ENCODE measurements at regions not wholly inside any gene's neighbourhood (a gene's known extent, or its start where the extent isn't known, plus 50 kb on each side); places are given as distances from the start of the nearest gene placed in this dataset.

DNA sequence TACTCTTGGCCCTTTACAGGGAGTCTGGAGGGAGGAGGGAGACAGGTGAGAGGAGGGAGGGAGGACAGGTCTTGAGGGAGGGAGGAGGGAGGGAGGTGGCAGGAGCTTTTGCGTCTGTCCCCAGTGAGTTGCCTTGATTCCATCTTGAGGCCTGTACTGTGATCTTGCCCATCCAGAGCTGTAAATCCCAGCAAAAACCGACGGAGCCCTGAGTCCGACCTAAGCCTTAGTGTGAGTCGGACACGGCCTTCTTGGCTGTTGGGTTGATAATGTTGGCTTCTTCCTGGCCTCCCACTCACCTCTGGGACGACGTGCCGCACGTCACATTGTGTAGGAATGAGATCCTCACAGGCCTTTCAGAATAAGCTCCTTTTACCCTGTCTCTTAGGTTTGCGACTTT is 72.5 kb downstream of the RGS12 start:
- no peak overlapping the region for H2BK15ac ChIP-seq (replicated peaks; ENCODE audit: low read depth)
- H2AK5ac ChIP-seq (ENCODE audit: low read length), result no peak overlapping the region
- H3K23ac ChIP-seq (ENCODE audit: low read length), result no peak overlapping the region
- H3K56ac ChIP-seq (ENCODE audit: low read length), result no peak overlapping the region
- no peak overlapping the region for H2BK120ac ChIP-seq (ENCODE audit: low read depth, low read length)
- no peak overlapping the region for H3K18ac ChIP-seq (ENCODE audit: low read length)
- no peaks in the 10 kb centered on the region for H3K36me3 ChIP-seq (ENCODE audit: control insufficient read depth, insufficient read depth, low read length)
- no peak overlapping the region for H3K27ac ChIP-seq (ENCODE audit: low read depth, low read length)
- WGBS (ENCODE audit: extremely low coverage, insufficient coverage, low lambda C conversion rate), result no CpG with 5 or more reads among the region's 11 CpGs
- H3K4ac ChIP-seq (ENCODE audit: low read depth, low read length), result no peak overlapping the region
- no peak overlapping the region for H3K9ac ChIP-seq (ENCODE audit: low read length)
- no peak for DNase-seq
- H3K79me2 ChIP-seq (ENCODE audit: control insufficient read depth, insufficient read depth, low read length), result peaks cover 2% of the 10 kb centered on the region
- H2BK5ac ChIP-seq (ENCODE audit: low read length), result no peak overlapping the region
- peaks cover 11% of the 10 kb centered on the region for H3K4me1 ChIP-seq (ENCODE audit: control insufficient read depth, low read depth, low read length)
- H3K27me3 ChIP-seq (ENCODE audit: insufficient read depth, low read length, poor library complexity), result no peaks in the 10 kb centered on the region
- H3K4me2 ChIP-seq (ENCODE audit: low read length), result no peak overlapping the region
- peaks cover 3% of the 10 kb centered on the region for H3K79me1 ChIP-seq (ENCODE audit: low read length)
- no peak overlapping the region for H3K4me3 ChIP-seq (ENCODE audit: low read length)
- H4K8ac ChIP-seq (ENCODE audit: low read depth, low read length), result no peak overlapping the region
- H4K5ac ChIP-seq (ENCODE audit: low read length), result no peak overlapping the region

DNA sequence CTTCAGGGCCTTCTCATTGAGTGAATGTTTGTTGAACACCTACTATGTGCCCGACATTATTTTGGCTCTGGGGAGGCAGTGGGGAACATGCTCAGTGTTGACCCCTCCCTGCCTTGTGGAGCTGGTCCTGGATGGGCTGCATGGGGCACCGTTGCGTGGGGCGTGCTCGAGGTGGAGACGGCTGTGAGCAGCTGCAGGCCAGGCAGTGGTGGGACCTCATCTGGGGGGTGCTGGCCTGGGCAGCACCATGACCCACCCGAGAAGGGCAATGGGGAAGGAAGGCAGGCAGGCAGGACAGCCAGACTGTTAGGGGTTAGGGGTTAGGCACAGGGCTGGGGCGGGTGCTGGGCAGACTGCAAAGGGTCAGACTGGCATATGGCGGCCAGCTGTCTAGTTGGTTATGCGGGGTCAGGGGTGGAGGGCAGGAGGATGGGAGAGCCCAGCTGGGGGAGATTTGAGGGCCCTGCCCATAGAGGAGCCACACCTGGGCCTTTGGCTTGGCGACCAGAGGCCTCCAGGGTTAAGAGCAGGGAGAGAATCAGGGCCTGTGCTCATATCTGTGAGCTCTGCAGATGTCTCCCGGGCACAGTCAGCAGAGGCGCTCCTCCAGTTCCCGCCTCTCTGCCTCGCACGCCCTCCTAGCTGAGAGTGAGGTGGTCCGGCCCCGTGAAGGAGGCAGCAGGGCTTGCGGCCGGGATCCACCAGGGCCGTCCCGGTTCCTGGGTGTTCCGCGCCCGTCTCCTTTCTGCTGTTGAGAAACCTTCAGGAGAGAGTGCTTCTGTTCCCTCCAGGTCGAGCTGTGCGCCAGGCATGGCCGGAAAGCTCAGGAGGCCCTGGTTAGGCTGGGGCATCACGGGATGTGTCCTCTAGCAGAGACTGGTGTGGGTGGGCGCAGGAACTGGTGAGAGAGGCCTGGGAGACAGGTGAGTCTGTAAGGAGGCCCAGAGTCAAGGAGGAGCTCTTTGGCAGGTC is 73.3 kb downstream of the RGS12 start:
- H4K8ac ChIP-seq (ENCODE audit: low read depth, low read length), result no peak overlapping the region
- H3K27ac ChIP-seq (ENCODE audit: low read depth, low read length), result no peak overlapping the region
- no peak overlapping the region for H3K4ac ChIP-seq (ENCODE audit: low read depth, low read length)
- no peak overlapping the region for H2BK15ac ChIP-seq (replicated peaks; ENCODE audit: low read depth)
- peaks cover 2% of the 10 kb centered on the region for H3K79me2 ChIP-seq (ENCODE audit: control insufficient read depth, insufficient read depth, low read length)
- H3K18ac ChIP-seq (ENCODE audit: low read length), result no peak overlapping the region
- no peaks in the 10 kb centered on the region for H3K27me3 ChIP-seq (ENCODE audit: insufficient read depth, low read length, poor library complexity)
- WGBS (ENCODE audit: extremely low coverage, insufficient coverage, low lambda C conversion rate), result no CpG with 5 or more reads among the region's 30 CpGs
- H2BK5ac ChIP-seq (ENCODE audit: low read length), result no peak overlapping the region
- H3K36me3 ChIP-seq (ENCODE audit: control insufficient read depth, insufficient read depth, low read length), result no peaks in the 10 kb centered on the region
- DNase-seq, result no peak
- no peak overlapping the region for H3K9ac ChIP-seq (ENCODE audit: low read length)
- H4K5ac ChIP-seq (ENCODE audit: low read length), result no peak overlapping the region
- H2AK5ac ChIP-seq (ENCODE audit: low read length), result no peak overlapping the region
- H3K4me3 ChIP-seq (ENCODE audit: low read length), result no peak overlapping the region
- no peak overlapping the region for H2BK120ac ChIP-seq (ENCODE audit: low read depth, low read length)
- no peak overlapping the region for H3K4me2 ChIP-seq (ENCODE audit: low read length)
- H3K4me1 ChIP-seq (ENCODE audit: control insufficient read depth, low read depth, low read length), result peaks cover 12% of the 10 kb centered on the region
- peak overlapping the region; percentile 11 for H3K56ac ChIP-seq (ENCODE audit: low read length)
- no peak overlapping the region for H3K23ac ChIP-seq (ENCODE audit: low read length)
- H3K79me1 ChIP-seq (ENCODE audit: low read length), result peaks cover 3% of the 10 kb centered on the region

DNA sequence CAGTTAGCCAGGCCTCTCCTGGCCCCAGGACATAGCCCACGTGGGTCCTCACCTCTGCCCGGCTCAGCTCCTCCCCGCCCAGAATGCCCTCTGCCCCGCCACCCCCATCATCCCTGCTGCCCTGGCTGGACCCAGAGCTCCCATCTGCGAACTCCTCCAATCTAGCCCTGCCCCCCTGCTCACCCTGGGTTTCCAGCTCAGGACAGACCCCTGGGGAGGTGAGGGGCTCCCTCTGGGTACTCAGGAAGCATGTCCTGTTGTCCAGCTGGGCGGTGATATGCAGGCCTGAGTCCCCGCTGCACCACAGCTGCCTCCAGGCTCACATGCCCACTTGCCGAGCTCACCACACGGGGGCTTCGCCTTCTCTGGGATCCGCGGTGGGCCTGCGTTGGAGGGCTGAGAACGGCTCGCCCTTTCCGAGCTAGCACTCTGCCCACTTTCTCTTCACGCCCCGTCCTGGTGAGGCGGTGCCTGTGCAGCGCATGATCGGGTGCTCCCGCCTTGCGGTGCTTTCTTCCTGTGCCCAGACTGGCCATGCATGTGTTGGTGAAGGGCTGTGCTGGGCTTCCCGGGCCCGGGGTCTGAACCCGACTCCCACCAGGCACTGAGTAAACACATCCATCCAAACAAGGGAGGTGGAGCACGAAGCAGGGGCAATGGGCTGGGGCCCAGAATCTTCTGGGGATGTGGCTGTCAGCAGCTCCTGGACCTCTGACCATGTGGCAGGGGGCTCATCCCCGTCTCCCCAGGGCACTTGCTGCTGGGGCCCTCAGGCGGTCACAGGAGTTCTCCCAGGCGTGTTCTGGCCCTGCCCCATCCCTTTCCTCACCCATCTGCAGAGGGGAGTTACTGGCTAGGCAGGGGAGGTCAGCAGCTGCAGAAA is 74.3 kb downstream of the RGS12 start:
- no peak overlapping the region for H2BK5ac ChIP-seq (ENCODE audit: low read length)
- no peaks in the 10 kb centered on the region for H3K27me3 ChIP-seq (ENCODE audit: insufficient read depth, low read length, poor library complexity)
- peak overlapping the region; percentile 22 for H3K56ac ChIP-seq (ENCODE audit: low read length)
- H4K5ac ChIP-seq (ENCODE audit: low read length), result no peak overlapping the region
- no peak overlapping the region for H2BK120ac ChIP-seq (ENCODE audit: low read depth, low read length)
- H3K4me3 ChIP-seq (ENCODE audit: low read length), result no peak overlapping the region
- no peak overlapping the region for H3K23ac ChIP-seq (ENCODE audit: low read length)
- no peak overlapping the region for H2AK5ac ChIP-seq (ENCODE audit: low read length)
- H3K36me3 ChIP-seq (ENCODE audit: control insufficient read depth, insufficient read depth, low read length), result no peaks in the 10 kb centered on the region
- no peak overlapping the region for H4K8ac ChIP-seq (ENCODE audit: low read depth, low read length)
- no peak overlapping the region for H3K4ac ChIP-seq (ENCODE audit: low read depth, low read length)
- no peak overlapping the region for H3K18ac ChIP-seq (ENCODE audit: low read length)
- peaks cover 2% of the 10 kb centered on the region for H3K79me1 ChIP-seq (ENCODE audit: low read length)
- H3K4me1 ChIP-seq (ENCODE audit: control insufficient read depth, low read depth, low read length), result peaks cover 15% of the 10 kb centered on the region
- H3K9ac ChIP-seq (ENCODE audit: low read length), result no peak overlapping the region
- H3K79me2 ChIP-seq (ENCODE audit: control insufficient read depth, insufficient read depth, low read length), result peaks cover 2% of the 10 kb centered on the region
- no peak overlapping the region for H2BK15ac ChIP-seq (replicated peaks; ENCODE audit: low read depth)
- no peak overlapping the region for H3K27ac ChIP-seq (ENCODE audit: low read depth, low read length)
- H3K4me2 ChIP-seq (ENCODE audit: low read length), result no peak overlapping the region
- WGBS (ENCODE audit: extremely low coverage, insufficient coverage, low lambda C conversion rate), result no CpG with 5 or more reads among the region's 30 CpGs
- DNase-seq, result no peak

DNA sequence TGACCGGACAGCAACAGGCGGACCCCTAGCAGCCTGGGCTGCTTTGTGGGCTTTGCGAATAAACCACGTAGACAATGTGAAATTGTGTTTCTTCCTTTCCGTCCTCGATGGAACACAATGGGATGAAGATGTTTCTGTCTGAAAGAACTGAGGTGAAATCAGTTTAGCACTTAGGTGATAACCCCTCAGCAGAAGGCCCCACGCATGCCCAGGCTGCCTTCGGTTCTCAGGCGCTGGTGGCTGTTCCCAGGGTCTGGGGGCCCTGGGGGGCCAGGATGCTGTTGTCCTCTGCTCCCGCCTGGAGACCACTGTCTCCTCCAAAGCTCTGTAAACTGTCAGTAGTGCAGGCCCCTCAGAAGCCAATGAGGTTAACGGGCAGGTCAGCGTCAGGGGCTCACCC is 73.9 kb upstream of the HGFAC start:
- Histone ChIP-seq H3K79me2 (ENCODE audit: control insufficient read depth, insufficient read depth, low read length) (no peaks in the 10 kb centered on the region), H3K9ac (ENCODE audit: low read length) (no peak overlapping the region), H3K4me3 (ENCODE audit: low read length) (no peak overlapping the region), H3K56ac (ENCODE audit: low read length) (no peak overlapping the region), H3K36me3 (ENCODE audit: control insufficient read depth, insufficient read depth, low read length) (no peaks in the 10 kb centered on the region), H2BK5ac (ENCODE audit: low read length) (no peak overlapping the region), H3K27me3 (ENCODE audit: insufficient read depth, low read length, poor library complexity) (no peaks in the 10 kb centered on the region), H3K79me1 (ENCODE audit: low read length) (no peaks in the 10 kb centered on the region), H4K8ac (ENCODE audit: low read depth, low read length) (no peak overlapping the region), H3K23ac (ENCODE audit: low read length) (no peak overlapping the region), H4K5ac (ENCODE audit: low read length) (no peak overlapping the region), H3K27ac (ENCODE audit: low read depth, low read length) (no peak overlapping the region), H2BK15ac (replicated peaks; ENCODE audit: low read depth) (no peak overlapping the region), H3K4ac (ENCODE audit: low read depth, low read length) (no peak overlapping the region), H2BK120ac (ENCODE audit: low read depth, low read length) (no peak overlapping the region), H3K4me1 (ENCODE audit: control insufficient read depth, low read depth, low read length) (peaks cover 15% of the 10 kb centered on the region), H3K18ac (ENCODE audit: low read length) (no peak overlapping the region), H2AK5ac (ENCODE audit: low read length) (no peak overlapping the region), H3K4me2 (ENCODE audit: low read length) (no peak overlapping the region)
- no CpG with 5 or more reads among the region's 12 CpGs for WGBS (ENCODE audit: extremely low coverage, insufficient coverage, low lambda C conversion rate)
- no peak for DNase-seq

DNA sequence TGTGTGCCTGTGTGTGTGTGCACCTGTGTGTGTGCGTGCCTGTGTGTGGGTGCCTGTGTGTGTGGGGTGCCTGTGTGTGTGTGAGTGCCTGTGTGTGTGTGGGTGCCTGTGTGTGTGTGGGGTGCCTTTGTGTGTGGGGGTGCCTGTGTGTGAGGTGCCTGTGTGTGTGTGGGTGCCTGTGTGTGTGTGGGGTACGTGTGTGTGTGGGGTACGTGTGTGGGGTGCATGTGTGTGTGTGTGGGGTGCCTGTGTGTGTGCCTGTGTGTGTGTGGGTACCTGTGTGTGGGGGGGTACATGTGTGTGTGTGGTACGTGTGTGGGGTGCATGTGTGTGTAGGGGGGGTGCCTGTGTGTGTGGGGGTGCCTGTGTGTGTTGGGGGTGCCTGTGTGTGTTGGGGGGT is 73.4 kb upstream of the HGFAC start:
- no peaks in the 10 kb centered on the region for H3K36me3 ChIP-seq (ENCODE audit: control insufficient read depth, insufficient read depth, low read length)
- no CpG with 5 or more reads among the region's 4 CpGs for WGBS (ENCODE audit: extremely low coverage, insufficient coverage, low lambda C conversion rate)
- H3K27ac ChIP-seq (ENCODE audit: low read depth, low read length), result no peak overlapping the region

More for the DNA sequence above, 73.4 kb upstream of the HGFAC start:
- DNase-seq, result no peak
- Histone ChIP-seq H3K4ac (ENCODE audit: low read depth, low read length) (no peak overlapping the region), H4K5ac (ENCODE audit: low read length) (no peak overlapping the region), H3K56ac (ENCODE audit: low read length) (no peak overlapping the region), H2BK5ac (ENCODE audit: low read length) (no peak overlapping the region), H3K4me1 (ENCODE audit: control insufficient read depth, low read depth, low read length) (peaks cover 15% of the 10 kb centered on the region), H3K27me3 (ENCODE audit: insufficient read depth, low read length, poor library complexity) (no peaks in the 10 kb centered on the region), H4K8ac (ENCODE audit: low read depth, low read length) (no peak overlapping the region), H3K4me2 (ENCODE audit: low read length) (no peak overlapping the region), H3K9ac (ENCODE audit: low read length) (no peak overlapping the region), H2BK15ac (replicated peaks; ENCODE audit: low read depth) (no peak overlapping the region), H2BK120ac (ENCODE audit: low read depth, low read length) (no peak overlapping the region), H3K79me1 (ENCODE audit: low read length) (no peaks in the 10 kb centered on the region), H3K23ac (ENCODE audit: low read length) (no peak overlapping the region), H2AK5ac (ENCODE audit: low read length) (no peak overlapping the region), H3K79me2 (ENCODE audit: control insufficient read depth, insufficient read depth, low read length) (no peaks in the 10 kb centered on the region), H3K18ac (ENCODE audit: low read length) (no peak overlapping the region), H3K4me3 (ENCODE audit: low read length) (no peak overlapping the region)
